Left renal pelvis (tissue), 4 donors: ENCODE measurements at regions not wholly inside any gene's neighbourhood (a gene's known extent, or its start where the extent isn't known, plus 50 kb on each side); places are given as distances from the start of the nearest gene placed in this dataset.
"Not testable (repeated sequence)": the region's sequence is repeated elsewhere in the genome, so short reads cannot be mapped to it uniquely, and the experiment has no call there.

Source experiments
- DNase-seq, 4 donors: peaks; one replicate each; pipeline ENCODE4 v3.0.0-alpha.2; 2013; ENCODE audit warnings: low read depth in 4 of 4, low spot score in 3 of 4

DNA sequence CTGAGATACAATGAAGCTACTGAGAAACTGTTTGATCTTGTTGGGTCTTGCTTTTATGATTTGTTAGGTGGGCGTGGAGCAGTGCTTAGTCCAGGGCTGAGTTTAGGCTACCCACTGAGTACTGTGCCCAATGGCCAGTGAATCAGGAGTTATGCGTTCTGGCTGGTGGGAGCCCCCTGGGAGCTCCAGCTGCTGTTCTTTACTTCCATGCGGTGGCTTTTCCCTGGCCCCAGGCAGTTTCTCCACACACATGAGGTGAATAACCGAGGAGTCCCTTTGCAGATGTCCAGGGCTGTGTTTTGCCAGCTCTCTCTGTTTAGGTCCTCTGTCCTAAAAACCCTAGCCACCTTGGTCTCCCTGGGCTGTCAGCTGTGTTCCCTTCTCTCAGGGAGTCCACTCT is 106.5 kb downstream of the KLF13 start:
- no peak for DNase-seq

DNA sequence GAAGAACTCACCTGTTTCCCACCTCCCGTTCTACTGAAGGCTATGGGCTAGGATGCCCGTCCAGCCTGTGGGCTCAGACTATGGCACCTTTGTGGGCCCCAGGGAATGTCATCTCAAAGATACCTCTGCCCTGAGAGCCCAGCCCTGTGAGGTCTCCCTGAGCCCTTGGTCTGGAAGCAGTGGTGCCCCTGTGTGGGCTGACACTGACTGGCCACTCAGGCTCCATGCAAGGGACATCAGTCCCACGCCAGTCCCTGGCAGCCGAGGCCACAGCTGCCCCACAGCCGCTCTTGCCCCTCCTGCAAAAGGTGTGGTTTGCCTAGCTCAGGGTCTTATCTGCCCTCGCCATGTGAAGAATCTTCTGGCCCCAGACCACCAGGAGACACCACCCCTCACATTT is 106.9 kb downstream of the KLF13 start:
- DNase-seq, result no peak

DNA sequence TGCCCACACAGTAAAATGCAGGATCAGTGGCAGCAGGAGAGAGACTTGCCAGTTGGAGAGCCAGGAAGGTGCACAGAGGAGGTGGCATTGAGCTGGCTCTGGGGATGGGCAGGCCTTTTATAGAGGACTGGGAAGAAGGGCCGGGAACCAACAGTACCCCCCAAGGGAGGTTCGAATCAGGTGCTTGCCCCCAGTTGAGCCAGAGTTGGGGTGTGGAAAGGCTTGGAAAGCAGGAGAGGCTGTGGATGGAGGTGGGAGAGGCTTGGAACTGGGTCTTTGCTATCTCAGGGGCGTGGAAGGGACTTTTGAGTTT is 107.6 kb downstream of the KLF13 start:
- DNase-seq, result no peak

DNA sequence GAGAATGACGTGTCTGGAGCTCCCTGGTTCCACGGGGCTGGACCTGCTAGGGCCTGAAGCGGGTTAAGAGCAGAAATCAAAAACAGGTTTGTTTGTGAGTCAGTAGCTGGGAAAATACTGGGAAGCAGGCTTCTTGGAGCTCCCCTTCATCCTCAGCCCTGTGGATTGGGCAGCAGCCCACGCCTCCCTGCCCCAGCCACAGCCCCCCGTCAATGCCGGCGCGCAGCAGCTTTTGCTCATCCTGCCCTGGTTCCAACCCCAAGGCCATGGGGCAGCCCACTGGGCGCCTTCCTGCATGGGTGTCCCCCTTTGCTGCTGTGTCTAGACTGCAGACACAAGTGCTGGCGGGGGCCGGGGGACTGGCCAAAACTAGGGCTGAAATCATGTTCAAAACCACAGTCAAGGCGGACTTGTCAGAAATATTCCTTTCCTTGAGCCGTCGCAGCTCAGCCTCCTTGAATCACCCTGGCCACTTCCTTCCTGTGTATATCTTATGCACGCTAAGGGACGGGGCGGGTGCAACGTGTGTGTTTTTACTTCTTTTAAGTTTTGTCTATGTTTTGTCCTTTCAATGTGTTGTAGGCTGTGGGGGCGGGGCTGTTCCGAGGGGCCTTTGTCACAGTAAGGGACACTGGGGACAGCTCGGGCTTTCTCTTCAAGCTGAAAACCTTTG is 108.1 kb downstream of the KLF13 start:
- DNase-seq, result no peak

DNA sequence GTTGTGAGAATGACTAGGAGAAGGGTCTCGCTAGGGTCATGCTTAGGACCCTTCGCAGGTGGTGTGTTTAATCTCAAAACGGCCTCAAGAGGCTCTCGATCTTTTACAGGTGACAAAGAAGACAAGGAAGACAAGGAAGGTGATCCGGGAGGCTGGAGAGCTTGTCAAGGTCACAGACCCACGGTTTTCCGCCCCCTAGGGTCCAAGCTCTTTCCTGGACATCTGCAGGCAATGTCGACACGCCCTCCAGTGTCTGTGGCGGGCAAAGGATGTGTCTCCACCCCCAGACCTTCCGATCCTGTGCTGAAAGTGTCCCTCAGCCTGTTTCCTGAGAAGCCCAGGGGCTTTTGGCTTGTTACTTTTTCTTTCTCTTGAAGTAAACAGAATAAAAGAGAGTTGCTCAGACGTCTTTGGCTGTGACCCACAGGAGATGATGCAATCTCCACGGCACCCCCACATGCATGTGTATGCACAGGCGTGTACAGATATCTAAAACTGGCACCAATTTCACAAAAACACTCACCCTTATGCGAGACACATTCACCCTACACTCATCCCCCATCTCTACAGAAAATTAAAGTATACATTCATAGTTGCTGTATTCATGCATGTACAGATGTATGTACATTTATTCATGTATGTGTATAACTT is 108.8 kb downstream of the KLF13 start:
- DNase-seq, result peak in 2 of 4 donors; percentile 35 to 48

DNA sequence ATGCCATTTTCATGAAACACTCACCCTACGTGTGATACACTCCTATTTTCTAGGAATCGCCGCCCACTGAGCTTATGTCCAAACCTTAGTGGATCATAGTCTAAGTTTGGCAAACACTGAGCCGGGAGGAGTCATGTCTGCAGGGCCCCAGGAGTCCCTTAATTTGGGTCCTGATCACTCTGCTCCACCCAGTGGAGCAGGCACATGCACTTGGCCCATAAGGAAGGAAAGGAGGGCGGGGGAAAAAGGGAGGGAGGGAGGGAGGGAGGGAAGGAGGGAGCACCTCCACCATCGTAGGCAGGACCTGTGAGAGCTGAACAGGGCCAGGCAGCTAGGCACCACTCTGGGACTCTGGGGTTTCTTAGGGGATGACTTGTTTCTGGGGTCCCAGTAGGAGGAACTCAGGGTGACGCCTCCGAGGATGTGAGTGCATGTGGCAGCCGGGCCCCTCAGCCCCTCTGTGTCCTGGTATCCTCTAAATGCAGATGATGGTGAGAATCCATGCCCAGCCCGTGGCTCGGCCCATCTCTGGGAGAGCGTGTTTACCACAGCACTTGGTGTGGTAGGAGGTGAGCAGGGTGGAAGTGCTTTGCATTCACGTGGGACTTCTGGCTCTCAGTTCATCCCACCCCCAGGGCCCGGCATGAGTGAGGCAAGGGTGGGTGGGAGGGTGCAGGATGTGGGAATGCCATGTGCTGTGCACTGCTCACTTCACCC is 109.4 kb downstream of the KLF13 start:
- no peak for DNase-seq

DNA sequence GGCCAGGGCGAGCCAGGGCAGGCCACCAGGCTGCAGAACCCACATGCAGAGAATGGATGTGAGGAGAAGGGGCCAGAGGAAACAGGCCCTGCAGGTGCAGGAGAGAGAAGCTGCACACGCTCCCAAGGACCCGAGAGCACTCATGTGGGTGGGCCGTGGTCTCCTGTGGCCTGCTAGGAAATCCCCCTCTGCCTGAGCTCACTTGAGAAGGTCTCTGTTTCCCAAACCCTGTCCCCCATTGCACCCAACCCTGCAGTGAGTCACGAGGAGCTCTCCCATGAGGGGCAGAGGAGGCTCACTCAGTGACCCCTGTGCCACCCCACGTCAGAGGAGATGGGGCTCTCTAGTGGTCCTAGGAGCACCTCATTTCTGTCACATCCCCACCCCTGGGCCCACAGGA is 111.1 kb downstream of the KLF13 start:
- DNase-seq, result no peak

DNA sequence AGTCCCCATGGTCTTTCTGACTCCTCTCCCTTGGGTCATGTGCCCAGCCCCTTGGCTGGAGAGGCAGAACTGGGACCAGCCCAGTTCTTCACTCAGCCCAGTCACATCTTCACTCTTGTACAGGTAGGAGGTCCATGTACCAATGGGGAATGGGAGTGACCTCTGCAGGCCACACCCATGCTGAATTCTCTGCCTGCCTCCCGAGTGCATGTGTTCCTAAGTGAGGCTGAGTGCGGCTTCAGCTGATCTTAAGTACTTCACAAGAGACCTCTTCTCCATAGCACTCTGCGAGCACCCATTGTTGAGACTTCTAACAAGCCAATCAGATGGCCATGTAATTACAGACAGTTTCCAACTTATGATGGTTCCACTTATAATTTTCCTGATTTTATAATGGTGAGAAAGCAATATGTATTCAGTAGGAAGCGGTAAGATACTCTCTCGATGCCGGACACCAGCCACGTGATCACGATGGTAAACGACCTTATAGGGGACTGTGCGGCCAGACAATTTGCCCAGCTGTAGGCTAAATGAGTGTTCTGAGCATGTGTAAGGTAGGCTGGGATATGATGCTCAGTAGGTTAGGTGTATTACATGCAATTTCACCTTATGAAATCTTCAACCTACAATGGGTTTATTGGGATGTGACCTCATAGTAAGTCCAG is 112.1 kb downstream of the KLF13 start:
- DNase-seq, result no peak

DNA sequence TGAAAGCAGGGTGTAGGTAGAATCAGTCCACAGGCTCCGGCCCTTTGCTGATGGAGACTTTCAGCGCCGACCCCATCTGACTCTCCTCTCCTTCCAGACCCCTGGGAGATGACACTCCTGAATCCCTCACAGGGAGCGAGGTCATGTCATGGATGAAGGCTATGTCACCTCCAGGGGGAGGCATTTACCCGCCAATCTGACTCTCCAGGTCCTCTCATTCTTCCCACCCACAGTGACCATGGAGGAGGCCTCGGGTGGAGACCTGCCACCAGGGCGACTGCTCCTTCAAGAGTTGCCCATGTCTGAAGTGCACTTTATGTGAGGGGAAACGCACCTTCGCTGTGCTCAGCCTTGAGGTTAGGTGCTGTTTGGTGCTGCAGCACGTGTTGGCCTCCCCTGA is 112.7 kb downstream of the KLF13 start:
- DNase-seq, result no peak

DNA sequence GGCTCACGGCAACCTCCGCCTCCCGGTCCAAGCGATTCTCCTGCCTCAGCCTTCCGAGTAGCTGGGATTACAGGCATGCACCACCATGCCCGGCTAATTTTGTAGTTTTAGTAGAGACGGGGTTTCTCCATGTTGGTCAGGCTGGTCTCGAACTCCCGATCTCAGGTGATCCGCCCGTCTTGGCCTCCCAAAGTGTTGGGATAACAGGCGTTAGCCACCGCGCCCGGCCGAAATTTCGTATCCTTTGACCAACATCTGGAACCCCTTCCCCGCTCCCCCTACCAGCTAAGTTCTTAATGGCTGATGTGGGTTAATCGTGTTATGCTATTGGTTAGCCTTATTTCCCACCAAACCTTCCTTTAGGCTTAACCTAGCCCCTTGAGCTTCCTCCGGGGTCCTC is 113.6 kb downstream of the KLF13 start:
- DNase-seq, result not testable (repeated sequence)

DNA sequence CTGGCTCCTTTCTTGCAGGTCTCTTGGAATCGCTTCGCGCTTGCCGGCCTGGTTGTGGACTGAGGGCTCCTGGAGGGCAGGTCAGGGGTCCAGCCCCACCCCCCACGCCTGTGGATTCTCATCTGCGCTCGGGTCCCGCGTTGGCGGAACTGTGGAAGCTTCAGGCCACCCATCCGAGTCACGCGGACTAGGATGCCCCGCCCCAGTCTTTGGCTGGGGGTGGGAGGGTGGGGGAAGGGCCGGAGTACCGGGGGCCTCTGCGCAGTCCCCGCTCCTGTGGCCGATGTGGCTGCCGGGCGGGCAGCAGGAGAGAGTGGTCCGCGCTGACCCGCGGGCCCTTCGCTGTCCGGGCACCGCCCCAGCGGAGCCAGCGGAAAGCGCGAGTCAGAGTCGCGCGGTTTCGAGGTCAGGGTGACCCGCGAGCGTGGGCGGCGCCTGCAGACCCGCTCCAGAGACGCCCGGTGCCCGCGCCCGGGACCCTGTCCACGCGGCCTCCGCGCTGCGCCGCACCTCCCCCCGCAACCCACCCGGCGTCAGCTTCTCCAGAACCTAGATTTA is 114.2 kb downstream of the KLF13 start:
- no peak for DNase-seq

DNA sequence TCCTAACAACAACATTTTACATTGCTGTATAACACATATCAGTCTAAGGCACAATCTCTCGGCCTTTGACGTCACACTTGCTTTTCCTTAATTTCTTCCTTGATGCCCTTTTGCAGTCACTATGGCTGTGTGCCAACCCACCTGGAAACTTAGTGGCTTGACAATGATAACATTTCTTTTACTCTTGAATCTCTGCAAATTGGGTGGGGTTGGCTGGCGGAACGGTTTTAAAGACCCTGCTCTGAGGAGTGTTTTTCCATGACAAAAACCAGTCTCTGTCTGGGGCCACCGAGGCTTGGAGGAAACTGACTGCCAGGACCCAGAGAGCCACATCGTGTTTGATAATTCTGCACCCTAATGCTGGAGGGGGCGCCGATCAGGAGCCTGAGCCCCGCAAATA is 115.6 kb downstream of the KLF13 start:
- DNase-seq, result no peak

DNA sequence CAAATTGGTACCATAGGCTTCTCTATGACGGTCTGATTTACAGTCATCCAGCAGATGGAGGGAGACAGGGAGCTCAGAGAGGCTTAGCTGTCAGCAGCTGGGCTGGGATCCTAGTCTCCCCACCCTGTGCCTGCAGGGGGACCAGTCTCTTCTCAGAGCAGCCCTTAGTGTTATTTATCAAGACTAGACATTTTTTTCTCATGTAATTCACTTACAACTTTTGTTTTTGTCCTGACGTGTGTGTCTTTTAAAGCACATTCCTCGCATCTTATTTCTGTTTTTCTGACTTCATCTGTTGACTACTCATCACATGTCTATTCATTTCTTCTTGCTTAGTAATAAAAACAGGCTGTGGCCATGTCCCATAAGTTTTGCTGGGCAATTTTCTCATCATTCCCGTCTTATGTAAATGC is 116.1 kb downstream of the KLF13 start:
- no peak for DNase-seq

DNA sequence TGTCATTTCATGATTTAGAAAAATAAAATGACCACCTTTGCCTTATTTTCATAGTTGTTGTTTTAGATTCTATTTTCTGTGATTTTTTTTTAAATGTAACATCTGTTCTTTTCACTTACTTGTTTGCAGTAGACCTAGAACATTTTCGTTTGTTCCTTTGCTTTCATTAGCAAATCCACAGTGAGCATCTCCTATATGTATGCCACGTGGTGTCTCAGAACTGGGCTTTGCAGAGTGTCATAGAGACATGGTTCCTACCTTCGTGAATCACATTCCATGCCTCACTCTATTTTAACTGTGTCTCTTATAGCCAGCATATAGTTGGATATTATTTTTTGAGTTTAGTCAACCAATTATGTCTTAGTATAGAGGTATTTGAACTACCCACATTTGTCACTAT is 118.2 kb downstream of the KLF13 start:
- DNase-seq, result no peak

DNA sequence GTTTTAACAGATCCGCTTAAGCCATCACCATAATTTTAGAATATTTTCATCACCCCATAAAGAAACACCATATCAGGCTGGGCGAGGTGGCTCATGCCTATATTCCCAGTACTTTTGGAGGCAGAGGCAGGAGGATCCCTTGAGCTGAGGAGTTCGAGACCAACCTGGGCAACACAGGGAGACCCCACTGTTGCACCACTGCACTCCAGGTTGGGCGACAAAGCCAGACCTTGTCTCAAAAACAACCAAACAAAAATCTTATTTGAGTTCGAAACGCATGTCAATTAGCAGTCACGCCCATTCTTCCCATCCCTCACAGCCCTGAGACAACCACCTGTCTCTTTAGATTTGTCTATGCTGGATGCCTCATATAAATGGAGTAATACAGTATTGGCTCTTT is 119.9 kb downstream of the KLF13 start:
- no peak for DNase-seq

DNA sequence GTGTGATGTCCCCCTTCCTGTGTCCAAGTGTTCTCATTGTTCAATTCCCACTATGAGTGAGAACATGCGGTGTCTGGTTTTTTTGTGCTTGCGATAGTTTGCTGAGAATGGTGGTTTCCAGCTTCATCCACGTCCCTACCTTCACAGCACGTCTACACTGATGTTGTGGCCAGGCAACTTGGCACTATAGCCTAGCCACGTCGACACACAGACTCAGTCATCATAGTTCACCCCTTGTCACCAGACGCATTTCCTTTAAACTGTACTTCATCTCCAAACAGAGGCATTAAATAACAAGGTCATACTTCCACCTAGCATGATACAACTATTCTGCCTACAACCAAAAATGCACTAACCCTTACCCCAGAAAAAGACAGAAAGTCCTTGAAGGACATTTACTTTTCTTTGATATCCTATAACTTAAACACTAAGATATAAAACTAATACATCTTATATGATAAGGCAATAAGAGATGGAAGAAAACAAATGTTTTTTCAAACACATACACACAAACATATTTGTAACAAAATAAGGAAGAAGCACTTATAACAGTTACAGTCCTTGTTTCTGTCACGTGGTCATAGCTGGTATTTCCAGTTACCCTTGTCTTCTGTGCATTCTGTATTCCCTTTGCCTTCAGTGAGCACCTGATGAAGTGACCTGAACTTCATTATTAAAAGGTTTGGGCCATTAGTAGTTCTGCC is 121.4 kb downstream of the KLF13 start:
- DNase-seq, result no peak

DNA sequence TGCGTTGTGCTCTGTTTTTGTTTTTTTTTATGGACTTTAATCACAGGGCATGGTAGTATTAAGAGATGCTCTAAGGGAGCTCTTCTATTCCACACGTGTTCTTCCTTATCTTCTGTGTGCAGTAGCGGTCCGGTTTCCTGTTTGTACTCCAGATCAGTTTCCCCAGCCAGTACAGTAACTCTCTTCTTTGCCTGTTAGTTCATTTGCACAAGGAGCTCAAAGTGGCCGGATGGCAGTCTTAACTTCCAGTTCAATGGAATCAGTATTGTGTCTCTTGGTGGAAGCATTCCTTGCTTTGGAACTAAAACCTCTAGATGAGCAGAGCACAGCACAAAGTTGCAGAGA is 122.0 kb downstream of the KLF13 start:
- DNase-seq, result no peak

DNA sequence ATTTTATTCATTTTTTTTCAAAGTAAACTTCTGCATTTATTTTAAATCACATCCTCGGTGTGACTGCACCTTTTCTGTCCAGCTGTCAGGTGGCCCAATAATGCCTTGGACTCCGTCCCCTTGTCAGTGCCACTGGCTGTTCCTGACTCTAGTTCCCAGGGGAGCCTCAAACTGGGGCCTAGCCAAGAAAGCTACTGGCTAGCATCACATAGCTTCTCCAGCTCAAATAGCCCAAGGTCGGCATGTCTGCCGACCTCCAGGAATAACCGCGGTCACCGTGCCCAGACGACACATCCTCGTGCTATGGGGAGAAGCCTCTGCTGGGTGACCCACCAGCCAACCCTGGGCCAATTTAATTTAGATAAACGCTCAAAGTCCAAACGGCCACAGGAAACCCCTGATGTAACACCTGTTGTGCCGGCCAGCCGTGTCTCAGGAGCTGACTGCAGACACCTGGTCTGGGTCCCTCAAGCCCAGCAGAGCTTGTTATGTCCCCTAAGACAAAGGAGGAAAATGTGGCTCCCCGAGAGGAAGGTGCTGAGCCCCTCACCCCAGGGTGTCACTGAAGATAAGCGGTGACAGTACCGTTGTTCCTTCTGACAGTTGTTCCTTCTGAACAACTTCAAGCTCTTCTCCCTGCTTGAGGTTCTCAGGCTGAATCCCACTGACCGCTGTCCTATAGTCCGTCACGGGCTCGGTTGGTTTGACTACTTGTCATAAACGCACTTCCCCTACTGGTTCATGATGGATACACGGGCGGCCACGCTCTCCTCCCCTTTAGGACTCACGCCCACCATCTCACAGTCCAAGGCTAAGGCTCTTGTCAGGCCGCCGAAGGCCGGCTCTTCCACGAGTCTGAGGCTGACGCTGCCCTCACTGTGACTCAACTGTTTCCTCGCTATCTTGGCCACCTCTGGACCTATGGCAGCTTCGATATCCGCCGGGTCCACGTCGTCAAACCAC is 126.2 kb downstream of the KLF13 start:
- no peak for DNase-seq

DNA sequence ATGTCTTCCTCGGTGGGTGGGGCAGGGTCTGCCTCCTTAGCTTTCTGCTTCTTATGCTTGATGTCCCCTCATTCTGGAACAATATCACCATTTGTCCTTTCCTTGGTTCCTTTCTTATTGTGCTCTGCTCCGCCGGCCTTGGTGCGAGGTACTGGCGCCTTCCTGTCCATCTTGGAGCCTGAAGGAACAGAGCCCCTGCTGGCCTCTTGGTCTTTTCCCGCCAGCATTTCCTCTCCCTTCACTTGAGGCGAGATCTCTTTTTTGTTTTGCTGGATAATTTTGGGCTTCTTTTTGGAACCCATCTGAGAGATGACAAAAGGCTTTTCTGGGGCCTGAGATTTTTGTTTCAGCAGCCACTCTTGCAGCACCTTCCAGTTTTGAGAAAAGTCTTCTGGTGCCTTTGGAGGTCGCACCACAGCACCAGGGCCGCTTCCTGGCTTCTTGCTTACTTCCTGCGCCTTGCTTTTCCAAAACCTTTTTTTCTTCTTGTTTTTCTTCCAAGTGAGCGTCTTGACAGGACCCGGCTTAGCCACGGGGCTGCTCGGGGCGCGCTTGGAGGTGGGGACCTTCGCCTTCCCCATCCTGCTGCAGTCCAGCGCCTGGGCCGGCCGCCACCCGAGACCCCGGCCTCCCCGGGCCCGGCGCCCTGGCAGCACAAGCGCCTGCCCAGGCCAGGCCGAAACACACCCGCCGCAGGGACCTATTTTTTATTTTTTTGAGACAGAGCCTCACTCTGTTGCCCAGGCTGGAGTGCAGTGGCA is 127.1 kb downstream of the KLF13 start:
- DNase-seq, result no peak
